ENCODE measurements at regions not wholly inside any gene's neighbourhood (a gene's known extent, or its start where the extent isn't known, plus 50 kb on each side); places are given as distances from the start of the nearest gene placed in this dataset.
A peak's percentile ranks its signal among the peaks of the same experiment; 100 is the strongest.

DNA sequence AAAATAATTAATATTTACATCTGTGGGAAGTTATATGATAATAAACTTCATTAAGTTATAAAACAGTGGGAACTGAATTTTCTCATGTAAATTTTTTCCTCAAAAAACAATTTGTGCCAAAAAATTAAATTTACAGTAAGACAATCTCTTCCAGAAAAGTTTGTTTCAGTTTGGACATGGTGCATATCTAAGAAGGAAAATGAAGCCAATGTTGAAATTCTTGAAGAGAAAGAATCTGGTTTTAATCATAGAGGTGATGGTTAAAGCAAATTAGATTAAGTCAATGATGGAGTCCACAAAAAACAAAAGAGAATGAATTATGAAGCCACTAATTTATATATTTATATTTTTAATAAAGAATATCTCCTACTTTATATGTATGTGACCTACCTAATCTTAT is 457.2 kb upstream of the SLITRK1 start:
- no peaks in the 10 kb centered on the region for H3K9me3 ChIP-seq (ENCODE audit: control insufficient read depth, low read depth, low read length)
- H3K27me3 ChIP-seq (ENCODE audit: control insufficient read depth, insufficient read depth, low read length): no peaks in the 10 kb centered on the region
- no peaks in the 10 kb centered on the region for H3K4me1 ChIP-seq (ENCODE audit: control insufficient read depth, low read depth, low read length)
- H3K9ac ChIP-seq (ENCODE audit: low read length): no peak overlapping the region
- no peak overlapping the region for H3K27ac ChIP-seq (ENCODE audit: low read length)
- H3K4me3 ChIP-seq (ENCODE audit: low read length): no peak overlapping the region
- no peaks in the 10 kb centered on the region for H3K36me3 ChIP-seq (ENCODE audit: control insufficient read depth, low read depth, low read length)

DNA sequence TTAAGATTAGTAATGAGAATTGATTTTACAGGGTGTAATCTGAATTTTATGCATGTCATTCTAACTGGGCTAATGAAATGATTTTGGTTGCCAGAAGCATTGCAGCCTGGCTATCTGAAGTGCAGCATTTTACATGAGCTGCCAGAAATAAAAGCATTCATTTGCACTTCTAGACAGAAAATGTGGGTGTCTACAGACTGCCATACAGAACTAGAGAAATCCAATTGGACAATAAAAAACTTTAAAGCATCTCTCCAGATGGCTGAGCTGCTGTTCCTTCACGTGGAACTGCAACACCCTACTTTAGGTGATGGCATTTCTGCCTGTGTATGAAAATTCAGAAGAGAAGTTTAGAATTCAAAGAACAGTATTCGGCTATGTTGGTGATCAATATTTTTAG is 450.1 kb upstream of the SLITRK1 start:
- peaks cover 6% of the 10 kb centered on the region for H3K4me1 ChIP-seq (ENCODE audit: control insufficient read depth, low read depth, low read length)
- H3K27ac ChIP-seq (ENCODE audit: low read length): no peak overlapping the region
- H3K36me3 ChIP-seq (ENCODE audit: control insufficient read depth, low read depth, low read length): no peaks in the 10 kb centered on the region
- H3K9me3 ChIP-seq (ENCODE audit: control insufficient read depth, low read depth, low read length): no peaks in the 10 kb centered on the region
- H3K27me3 ChIP-seq (ENCODE audit: control insufficient read depth, insufficient read depth, low read length): no peaks in the 10 kb centered on the region
- no peak overlapping the region for H3K4me3 ChIP-seq (ENCODE audit: low read length)
- H3K9ac ChIP-seq (ENCODE audit: low read length): no peak overlapping the region

DNA sequence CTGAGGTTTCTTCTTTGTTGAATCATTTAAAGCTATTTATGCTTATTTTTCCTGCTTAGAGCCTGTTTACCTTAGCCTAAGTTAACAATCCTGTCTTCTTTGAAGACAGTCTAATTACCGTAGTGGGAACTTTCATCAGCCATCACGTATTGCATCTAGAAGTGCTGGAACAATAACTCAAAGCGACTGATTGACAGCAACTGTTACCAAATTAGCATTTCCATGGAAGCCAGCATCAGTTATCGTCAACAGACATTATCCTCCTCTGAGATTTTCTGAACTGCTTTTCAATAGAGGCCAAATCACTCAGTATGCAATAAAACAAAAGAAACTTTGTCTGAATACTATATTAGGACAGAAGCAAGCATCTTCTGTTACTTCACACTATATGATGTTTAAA is 433.3 kb upstream of the SLITRK1 start:
- no peak overlapping the region for H3K9ac ChIP-seq (ENCODE audit: low read length)
- H3K27me3 ChIP-seq (ENCODE audit: control insufficient read depth, insufficient read depth, low read length): no peaks in the 10 kb centered on the region
- no peaks in the 10 kb centered on the region for H3K36me3 ChIP-seq (ENCODE audit: control insufficient read depth, low read depth, low read length)
- H3K4me3 ChIP-seq (ENCODE audit: low read length): peak overlapping the region; percentile 9
- no peak overlapping the region for H3K27ac ChIP-seq (ENCODE audit: low read length)
- H3K4me1 ChIP-seq (ENCODE audit: control insufficient read depth, low read depth, low read length): peaks cover 8% of the 10 kb centered on the region
- no peaks in the 10 kb centered on the region for H3K9me3 ChIP-seq (ENCODE audit: control insufficient read depth, low read depth, low read length)

DNA sequence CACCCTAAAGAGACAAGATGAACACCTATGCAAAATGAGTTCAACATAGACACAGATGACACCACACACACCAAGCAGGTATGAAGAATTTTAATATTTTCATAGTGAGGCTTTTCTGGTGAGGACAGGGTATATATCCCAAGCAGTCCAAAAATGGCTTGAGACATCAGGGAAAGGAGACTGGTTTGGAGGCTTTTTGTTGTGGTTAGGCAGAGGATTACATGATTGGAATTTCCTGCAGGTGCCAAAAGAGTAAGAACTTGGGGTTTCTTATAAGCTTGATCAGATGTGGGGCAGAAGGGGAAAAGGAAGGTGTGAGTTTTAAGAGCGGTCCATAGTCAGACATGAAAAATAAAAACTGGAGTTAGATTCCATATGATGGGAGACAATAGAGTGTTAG is 420.8 kb upstream of the SLITRK1 start:
- Histone ChIP-seq H3K4me3 (ENCODE audit: low read length) (no peak overlapping the region), H3K27ac (ENCODE audit: low read length) (no peak overlapping the region), H3K9ac (ENCODE audit: low read length) (no peak overlapping the region), H3K36me3 (ENCODE audit: control insufficient read depth, low read depth, low read length) (no peaks in the 10 kb centered on the region), H3K9me3 (ENCODE audit: control insufficient read depth, low read depth, low read length) (no peaks in the 10 kb centered on the region), H3K27me3 (ENCODE audit: control insufficient read depth, insufficient read depth, low read length) (no peaks in the 10 kb centered on the region), H3K4me1 (ENCODE audit: control insufficient read depth, low read depth, low read length) (no peaks in the 10 kb centered on the region)

DNA sequence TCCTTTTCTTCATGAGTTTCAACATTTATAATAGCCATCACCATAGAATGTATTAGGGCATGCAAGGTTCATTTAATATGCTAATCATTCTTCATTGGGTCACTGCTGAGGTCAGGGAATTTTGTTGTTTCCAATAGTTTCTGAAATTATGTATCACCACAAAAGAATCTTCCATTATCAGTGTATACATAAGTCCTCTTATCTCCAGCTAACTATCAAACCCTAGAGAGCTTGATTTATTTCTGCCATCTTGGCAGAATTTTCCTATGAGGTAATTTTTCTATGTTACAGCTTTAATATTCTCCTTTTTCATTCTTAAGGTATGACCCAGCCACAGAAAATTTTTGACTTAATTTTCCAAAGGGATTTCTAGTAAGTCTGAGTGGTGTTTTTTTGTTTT is 415.0 kb upstream of the SLITRK1 start:
- Histone ChIP-seq H3K27me3 (ENCODE audit: control insufficient read depth, insufficient read depth, low read length) (no peaks in the 10 kb centered on the region), H3K36me3 (ENCODE audit: control insufficient read depth, low read depth, low read length) (no peaks in the 10 kb centered on the region), H3K9me3 (ENCODE audit: control insufficient read depth, low read depth, low read length) (no peaks in the 10 kb centered on the region), H3K4me3 (ENCODE audit: low read length) (no peak overlapping the region), H3K27ac (ENCODE audit: low read length) (no peak overlapping the region), H3K4me1 (ENCODE audit: control insufficient read depth, low read depth, low read length) (no peaks in the 10 kb centered on the region), H3K9ac (ENCODE audit: low read length) (no peak overlapping the region)

DNA sequence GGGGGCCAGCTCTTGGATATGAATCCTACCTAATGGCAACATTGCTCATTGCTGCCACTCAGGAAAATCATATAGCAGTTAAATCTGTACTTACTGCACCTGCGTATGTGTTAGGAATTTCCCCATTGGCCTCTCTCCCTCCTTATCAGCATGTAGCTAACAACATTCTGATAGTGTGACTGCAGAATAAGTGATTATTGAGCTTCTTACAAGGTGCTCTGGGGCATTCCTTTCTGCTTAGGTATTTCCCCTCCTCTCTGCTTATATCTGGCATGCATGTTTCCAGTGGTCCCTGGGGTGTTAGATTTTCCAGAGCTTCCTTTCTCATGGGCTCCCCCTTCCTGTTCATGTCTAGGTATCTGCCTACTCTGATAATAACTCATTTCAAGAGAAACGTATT is 414.1 kb upstream of the SLITRK1 start:
- Histone ChIP-seq H3K4me1 (ENCODE audit: control insufficient read depth, low read depth, low read length) (no peaks in the 10 kb centered on the region), H3K4me3 (ENCODE audit: low read length) (no peak overlapping the region), H3K9me3 (ENCODE audit: control insufficient read depth, low read depth, low read length) (no peaks in the 10 kb centered on the region), H3K27ac (ENCODE audit: low read length) (no peak overlapping the region), H3K9ac (ENCODE audit: low read length) (no peak overlapping the region), H3K36me3 (ENCODE audit: control insufficient read depth, low read depth, low read length) (no peaks in the 10 kb centered on the region), H3K27me3 (ENCODE audit: control insufficient read depth, insufficient read depth, low read length) (no peaks in the 10 kb centered on the region)

DNA sequence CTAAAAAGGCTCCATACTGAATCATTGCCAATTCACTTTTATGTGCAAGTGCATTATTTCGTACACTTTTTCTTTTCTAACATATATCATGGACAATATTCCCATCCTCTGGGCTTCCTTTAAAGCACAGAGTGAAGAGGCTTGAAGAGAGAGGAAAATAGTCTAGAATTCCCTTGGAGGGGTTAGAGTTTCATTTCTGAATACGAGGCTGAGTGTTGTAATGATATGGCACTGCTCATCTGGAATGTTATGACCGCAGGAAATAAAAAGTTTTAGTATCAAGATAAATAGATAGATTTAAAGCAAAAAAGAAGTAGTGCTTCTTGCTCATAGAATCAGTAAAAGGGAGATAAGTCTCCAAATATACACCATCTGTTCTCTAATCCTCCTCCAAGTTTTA is 412.3 kb upstream of the SLITRK1 start:
- no peaks in the 10 kb centered on the region for H3K36me3 ChIP-seq (ENCODE audit: control insufficient read depth, low read depth, low read length)
- H3K27me3 ChIP-seq (ENCODE audit: control insufficient read depth, insufficient read depth, low read length): no peaks in the 10 kb centered on the region
- H3K27ac ChIP-seq (ENCODE audit: low read length): no peak overlapping the region
- no peaks in the 10 kb centered on the region for H3K9me3 ChIP-seq (ENCODE audit: control insufficient read depth, low read depth, low read length)
- H3K4me3 ChIP-seq (ENCODE audit: low read length): no peak overlapping the region
- H3K4me1 ChIP-seq (ENCODE audit: control insufficient read depth, low read depth, low read length): no peaks in the 10 kb centered on the region
- no peak overlapping the region for H3K9ac ChIP-seq (ENCODE audit: low read length)

DNA sequence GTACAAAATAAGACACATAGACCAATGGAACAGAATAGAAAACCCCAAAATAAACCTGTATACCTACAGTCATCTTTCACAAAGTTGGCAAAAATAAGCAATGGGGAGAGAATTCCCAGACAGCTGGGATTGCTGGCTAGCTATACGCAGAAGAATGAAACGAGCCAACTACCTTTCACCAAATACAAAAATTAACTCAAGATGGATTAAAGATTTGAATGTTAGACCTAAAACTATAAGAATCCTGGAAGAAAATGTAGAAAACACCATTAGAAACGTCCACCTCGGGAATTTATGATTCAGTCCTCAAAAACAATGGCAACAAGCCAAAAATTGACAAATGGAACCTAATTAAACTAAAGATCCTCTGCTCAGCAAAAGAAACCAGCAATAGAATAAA is 408.1 kb upstream of the SLITRK1 start:
- Histone ChIP-seq H3K4me1 (ENCODE audit: control insufficient read depth, low read depth, low read length) (no peaks in the 10 kb centered on the region), H3K27ac (ENCODE audit: low read length) (no peak overlapping the region), H3K9ac (ENCODE audit: low read length) (no peak overlapping the region)

DNA sequence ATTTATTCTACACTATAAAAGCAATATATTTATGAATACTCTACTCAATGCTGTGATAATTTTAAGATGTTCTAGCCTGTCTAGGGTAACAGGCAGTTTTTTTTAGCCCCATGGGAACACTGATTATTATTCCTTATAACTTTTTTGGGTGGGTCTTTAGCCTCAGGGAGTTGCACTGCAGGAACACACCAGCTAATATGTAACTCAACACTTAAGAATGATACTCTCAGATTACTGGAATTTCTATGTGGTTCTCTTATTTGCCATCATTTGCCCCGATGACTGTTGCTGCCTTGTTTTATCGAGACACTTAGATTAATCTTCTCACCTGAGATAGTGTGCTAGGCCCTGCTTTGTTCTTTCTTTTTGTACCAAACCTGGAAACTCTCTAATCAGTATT is 396.9 kb upstream of the SLITRK1 start:
- no peak overlapping the region for H3K27ac ChIP-seq (ENCODE audit: low read length)
- no peaks in the 10 kb centered on the region for H3K27me3 ChIP-seq (ENCODE audit: control insufficient read depth, insufficient read depth, low read length)
- no peaks in the 10 kb centered on the region for H3K36me3 ChIP-seq (ENCODE audit: control insufficient read depth, low read depth, low read length)
- no peak overlapping the region for H3K4me3 ChIP-seq (ENCODE audit: low read length)
- H3K4me1 ChIP-seq (ENCODE audit: control insufficient read depth, low read depth, low read length): no peaks in the 10 kb centered on the region
- no peaks in the 10 kb centered on the region for H3K9me3 ChIP-seq (ENCODE audit: control insufficient read depth, low read depth, low read length)
- no peak overlapping the region for H3K9ac ChIP-seq (ENCODE audit: low read length)

More for the DNA sequence above, 408.1 kb upstream of the SLITRK1 start:
- Histone ChIP-seq H3K27me3 (ENCODE audit: control insufficient read depth, insufficient read depth, low read length) (no peaks in the 10 kb centered on the region), H3K4me3 (ENCODE audit: low read length) (no peak overlapping the region), H3K9me3 (ENCODE audit: control insufficient read depth, low read depth, low read length) (no peaks in the 10 kb centered on the region), H3K36me3 (ENCODE audit: control insufficient read depth, low read depth, low read length) (no peaks in the 10 kb centered on the region)

DNA sequence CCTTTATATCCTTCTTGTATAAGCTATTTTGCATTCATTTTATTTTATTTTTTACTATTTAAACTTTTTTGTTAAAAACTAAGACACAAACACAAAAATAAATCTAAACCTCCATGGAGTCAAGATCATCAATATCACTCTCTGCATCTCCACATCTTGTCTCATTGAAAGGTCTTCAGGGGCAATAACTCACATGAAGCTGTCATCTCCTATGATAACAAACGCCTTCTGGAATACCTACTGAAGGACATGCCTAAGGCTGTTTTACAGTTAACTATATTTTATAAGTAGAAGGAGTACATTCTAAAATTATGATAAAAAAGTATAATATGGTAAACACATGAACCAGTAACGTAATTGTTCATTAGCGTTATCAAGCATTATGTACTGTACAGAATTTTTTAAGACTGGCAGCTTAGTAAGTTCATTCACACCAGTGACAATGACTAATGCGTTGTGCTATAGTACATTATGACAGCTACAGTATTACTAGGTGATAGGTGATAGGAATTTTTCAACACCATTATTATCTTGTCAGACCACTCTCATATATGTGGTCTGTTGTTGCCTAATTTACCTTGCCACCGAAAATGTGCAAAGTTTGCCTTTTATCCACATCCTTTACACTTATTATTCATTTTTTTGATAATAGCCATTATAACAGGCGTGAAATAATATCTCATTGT is 390.7 kb upstream of the SLITRK1 start:
- Histone ChIP-seq H3K27ac (ENCODE audit: low read length) (no peak overlapping the region), H3K9me3 (ENCODE audit: control insufficient read depth, low read depth, low read length) (no peaks in the 10 kb centered on the region), H3K27me3 (ENCODE audit: control insufficient read depth, insufficient read depth, low read length) (no peaks in the 10 kb centered on the region), H3K4me1 (ENCODE audit: control insufficient read depth, low read depth, low read length) (no peaks in the 10 kb centered on the region), H3K36me3 (ENCODE audit: control insufficient read depth, low read depth, low read length) (no peaks in the 10 kb centered on the region), H3K4me3 (ENCODE audit: low read length) (no peak overlapping the region), H3K9ac (ENCODE audit: low read length) (no peak overlapping the region)

DNA sequence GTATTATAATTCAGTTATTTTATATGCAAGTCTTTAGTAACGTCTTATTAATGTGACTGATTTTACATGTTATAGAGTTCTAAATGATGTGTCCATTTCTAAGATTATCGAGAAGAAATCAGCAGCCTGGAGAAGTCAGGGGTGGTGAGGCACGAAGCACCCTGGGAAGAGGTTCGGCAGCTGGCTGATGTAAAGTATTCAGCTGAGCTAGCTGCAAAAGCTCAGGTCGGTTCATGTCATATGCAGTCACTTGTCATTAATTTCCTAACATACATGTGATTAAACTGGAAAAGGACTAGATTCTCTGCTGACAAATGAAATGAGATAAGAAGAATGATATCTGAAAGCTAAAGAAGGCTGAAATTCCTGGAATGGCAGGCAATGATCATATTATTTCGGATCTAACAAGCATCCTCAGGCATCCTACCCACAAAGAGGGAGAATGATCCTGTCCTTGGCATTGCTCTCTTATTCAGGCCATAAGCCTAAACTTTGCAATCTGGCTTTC is 383.0 kb upstream of the SLITRK1 start:
- H3K36me3 ChIP-seq (ENCODE audit: control insufficient read depth, low read depth, low read length): no peaks in the 10 kb centered on the region
- no peak overlapping the region for H3K27ac ChIP-seq (ENCODE audit: low read length)
- no peaks in the 10 kb centered on the region for H3K9me3 ChIP-seq (ENCODE audit: control insufficient read depth, low read depth, low read length)
- H3K9ac ChIP-seq (ENCODE audit: low read length): no peak overlapping the region
- H3K27me3 ChIP-seq (ENCODE audit: control insufficient read depth, insufficient read depth, low read length): no peaks in the 10 kb centered on the region
- no peak overlapping the region for H3K4me3 ChIP-seq (ENCODE audit: low read length)
- no peaks in the 10 kb centered on the region for H3K4me1 ChIP-seq (ENCODE audit: control insufficient read depth, low read depth, low read length)

DNA sequence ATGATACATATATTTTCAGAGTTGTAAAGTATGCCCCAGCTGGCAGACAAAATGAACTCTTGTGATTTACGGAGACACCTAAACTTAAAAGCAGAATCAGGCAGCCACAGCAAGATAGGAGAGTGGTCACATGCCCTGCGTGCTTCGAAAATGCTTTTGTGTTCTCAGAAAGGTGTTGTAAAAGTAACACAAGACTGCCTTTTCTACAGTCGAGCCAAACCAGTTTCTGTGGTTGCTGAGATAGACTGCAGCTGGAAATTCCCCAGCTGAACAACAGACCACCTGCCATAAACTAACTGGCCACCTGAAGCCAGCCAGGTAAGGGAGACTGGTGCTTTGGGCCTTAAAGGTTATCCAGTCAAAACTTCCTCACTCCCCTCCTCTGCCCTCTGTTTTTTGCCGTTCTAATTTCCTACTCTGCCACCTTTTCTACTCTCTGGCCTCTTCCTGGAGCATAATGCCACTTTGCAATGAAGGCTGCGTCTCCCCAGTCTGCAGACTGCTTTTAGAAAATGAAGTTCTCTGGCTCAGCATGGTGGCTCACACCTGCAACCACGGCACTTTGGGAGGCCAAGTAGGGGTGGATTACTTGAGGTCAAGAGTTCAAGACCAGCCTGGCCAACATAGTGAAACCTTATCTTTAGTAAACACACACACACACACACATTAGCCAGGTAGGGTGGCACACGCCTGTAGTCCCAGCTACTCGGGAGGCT is 381.2 kb upstream of the SLITRK1 start:
- Histone ChIP-seq H3K27me3 (ENCODE audit: control insufficient read depth, insufficient read depth, low read length) (no peaks in the 10 kb centered on the region), H3K9ac (ENCODE audit: low read length) (no peak overlapping the region), H3K4me1 (ENCODE audit: control insufficient read depth, low read depth, low read length) (no peaks in the 10 kb centered on the region), H3K36me3 (ENCODE audit: control insufficient read depth, low read depth, low read length) (no peaks in the 10 kb centered on the region), H3K9me3 (ENCODE audit: control insufficient read depth, low read depth, low read length) (no peaks in the 10 kb centered on the region), H3K4me3 (ENCODE audit: low read length) (no peak overlapping the region), H3K27ac (ENCODE audit: low read length) (no peak overlapping the region)

All from iPS-18a (cell line).